ENCODE measurements at regions not wholly inside any gene's neighbourhood (a gene's known extent, or its start where the extent isn't known, plus 50 kb on each side); places are given as distances from the start of the nearest gene placed in this dataset.

DNA sequence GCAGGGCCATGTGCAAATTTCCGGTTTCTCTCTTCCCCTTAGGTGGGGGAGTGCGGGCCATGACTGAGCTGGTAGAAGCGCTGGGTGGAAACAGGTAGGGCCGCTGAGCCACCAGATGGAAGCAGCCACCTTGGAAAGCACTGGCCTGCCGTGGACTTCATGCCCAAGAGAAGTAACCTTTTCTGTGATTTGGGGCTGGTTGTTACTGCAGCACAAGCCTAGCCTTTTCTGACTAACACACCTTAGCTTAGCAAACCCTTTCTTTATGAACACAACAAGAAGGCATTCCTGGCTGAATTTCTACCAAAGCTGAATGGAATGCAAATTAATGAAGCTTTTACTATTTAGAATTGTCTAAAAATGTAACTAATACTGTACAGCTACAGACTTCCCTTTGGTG lies 149.6 kb upstream of the UBE2E1 start:
- Histone ChIP-seq H3K27me3 (ENCODE audit: insufficient read depth, low read length) (no peaks in the 10 kb centered on the region), H3K27ac (ENCODE audit: low read depth, low read length) (no peak overlapping the region), H4K20me1 (ENCODE audit: insufficient read depth, low read length) (no peaks in the 10 kb centered on the region), H3K9me3 (ENCODE audit: low read depth, low read length) (no peaks in the 10 kb centered on the region), H3K4me2 (ENCODE audit: insufficient read depth, low read length) (no peak overlapping the region), H2AFZ (ENCODE audit: low read length) (no peak overlapping the region), H3K79me2 (ENCODE audit: insufficient read depth, low read length) (no peaks in the 10 kb centered on the region), H3K36me3 (ENCODE audit: insufficient read depth, low read length) (no peaks in the 10 kb centered on the region), H3K4me3 (ENCODE audit: insufficient read depth, low read length) (no peak overlapping the region), H3K4me1 (ENCODE audit: insufficient read depth, low read length) (peaks cover under 1% of the 10 kb centered on the region)
- TF ChIP-seq, protein P1, sequence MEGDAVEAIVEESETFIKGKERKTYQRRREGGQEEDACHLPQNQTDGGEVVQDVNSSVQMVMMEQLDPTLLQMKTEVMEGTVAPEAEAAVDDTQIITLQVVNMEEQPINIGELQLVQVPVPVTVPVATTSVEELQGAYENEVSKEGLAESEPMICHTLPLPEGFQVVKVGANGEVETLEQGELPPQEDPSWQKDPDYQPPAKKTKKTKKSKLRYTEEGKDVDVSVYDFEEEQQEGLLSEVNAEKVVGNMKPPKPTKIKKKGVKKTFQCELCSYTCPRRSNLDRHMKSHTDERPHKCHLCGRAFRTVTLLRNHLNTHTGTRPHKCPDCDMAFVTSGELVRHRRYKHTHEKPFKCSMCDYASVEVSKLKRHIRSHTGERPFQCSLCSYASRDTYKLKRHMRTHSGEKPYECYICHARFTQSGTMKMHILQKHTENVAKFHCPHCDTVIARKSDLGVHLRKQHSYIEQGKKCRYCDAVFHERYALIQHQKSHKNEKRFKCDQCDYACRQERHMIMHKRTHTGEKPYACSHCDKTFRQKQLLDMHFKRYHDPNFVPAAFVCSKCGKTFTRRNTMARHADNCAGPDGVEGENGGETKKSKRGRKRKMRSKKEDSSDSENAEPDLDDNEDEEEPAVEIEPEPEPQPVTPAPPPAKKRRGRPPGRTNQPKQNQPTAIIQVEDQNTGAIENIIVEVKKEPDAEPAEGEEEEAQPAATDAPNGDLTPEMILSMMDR (IDR thresholded peaks at IDR 0.05; ENCODE audit: extremely low read depth, low read depth, low read length), result no peak
- no peak for DNase-seq (ENCODE audit: insufficient read length, low spot score, missing footprints)

DNA sequence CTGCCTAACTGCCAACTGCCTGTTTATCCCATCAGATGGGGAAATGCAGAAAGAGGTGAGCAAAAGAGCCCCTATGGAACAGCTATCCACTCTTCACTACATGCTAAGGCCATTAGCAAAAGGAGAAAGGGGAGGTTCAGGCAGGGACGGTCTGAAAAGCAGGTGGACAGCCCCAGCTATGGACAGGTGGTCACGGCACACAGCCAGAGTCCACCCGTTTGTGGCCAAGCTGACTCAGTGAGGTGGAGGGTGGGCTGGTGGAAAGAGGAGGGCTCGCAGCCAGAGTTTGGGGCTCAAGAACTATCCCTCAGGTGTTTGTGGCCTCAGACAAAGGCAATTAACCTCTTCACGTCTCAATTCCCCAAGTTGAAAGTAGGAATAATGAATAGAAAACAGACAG lies 148.9 kb upstream of the UBE2E1 start:
- TF ChIP-seq, protein P1 (IDR thresholded peaks at IDR 0.05; ENCODE audit: extremely low read depth, low read depth, low read length), result no peak
- H2AFZ ChIP-seq (ENCODE audit: low read length), result no peak overlapping the region
- H3K27me3 ChIP-seq (ENCODE audit: insufficient read depth, low read length), result no peaks in the 10 kb centered on the region
- H3K4me1 ChIP-seq (ENCODE audit: insufficient read depth, low read length), result no peaks in the 10 kb centered on the region
- no peaks in the 10 kb centered on the region for H4K20me1 ChIP-seq (ENCODE audit: insufficient read depth, low read length)
- H3K79me2 ChIP-seq (ENCODE audit: insufficient read depth, low read length), result no peaks in the 10 kb centered on the region
- no peaks in the 10 kb centered on the region for H3K9me3 ChIP-seq (ENCODE audit: low read depth, low read length)
- no peaks in the 10 kb centered on the region for H3K36me3 ChIP-seq (ENCODE audit: insufficient read depth, low read length)
- H3K27ac ChIP-seq (ENCODE audit: low read depth, low read length), result no peak overlapping the region
- no peak overlapping the region for H3K4me3 ChIP-seq (ENCODE audit: insufficient read depth, low read length)
- DNase-seq (ENCODE audit: insufficient read length, low spot score, missing footprints), result no peak
- H3K4me2 ChIP-seq (ENCODE audit: insufficient read depth, low read length), result no peak overlapping the region

DNA sequence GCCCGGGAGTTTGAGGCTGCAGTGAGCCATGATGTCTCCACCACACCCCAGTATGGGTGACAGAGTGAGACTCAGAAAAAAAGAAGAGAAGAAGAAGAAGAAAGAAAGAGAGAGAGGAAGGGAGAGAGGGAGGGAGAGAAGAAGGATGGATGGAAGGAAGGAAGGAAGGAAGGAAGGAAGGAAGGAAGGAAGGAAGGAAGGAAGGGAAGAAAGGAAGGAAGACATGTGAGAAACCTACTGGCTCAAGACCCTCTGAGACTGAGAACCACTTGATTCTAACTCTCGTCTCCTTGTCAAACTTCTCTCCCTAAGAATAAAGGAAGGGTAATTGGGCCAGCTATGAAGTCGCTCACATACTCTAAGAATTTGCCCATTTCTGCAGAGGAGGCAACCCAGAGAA lies 148.1 kb upstream of the UBE2E1 start:
- H3K79me2 ChIP-seq (ENCODE audit: insufficient read depth, low read length), result no peaks in the 10 kb centered on the region
- H4K20me1 ChIP-seq (ENCODE audit: insufficient read depth, low read length), result no peaks in the 10 kb centered on the region
- no peak overlapping the region for H3K4me3 ChIP-seq (ENCODE audit: insufficient read depth, low read length)
- H3K4me1 ChIP-seq (ENCODE audit: insufficient read depth, low read length), result no peaks in the 10 kb centered on the region
- H2AFZ ChIP-seq (ENCODE audit: low read length), result no peak overlapping the region
- TF ChIP-seq, protein P1 (IDR thresholded peaks at IDR 0.05; ENCODE audit: extremely low read depth, low read depth, low read length), result no peak
- H3K4me2 ChIP-seq (ENCODE audit: insufficient read depth, low read length), result no peak overlapping the region
- DNase-seq (ENCODE audit: insufficient read length, low spot score, missing footprints), result no peak
- no peaks in the 10 kb centered on the region for H3K36me3 ChIP-seq (ENCODE audit: insufficient read depth, low read length)
- H3K27me3 ChIP-seq (ENCODE audit: insufficient read depth, low read length), result no peaks in the 10 kb centered on the region
- no peak overlapping the region for H3K27ac ChIP-seq (ENCODE audit: low read depth, low read length)
- no peaks in the 10 kb centered on the region for H3K9me3 ChIP-seq (ENCODE audit: low read depth, low read length)

DNA sequence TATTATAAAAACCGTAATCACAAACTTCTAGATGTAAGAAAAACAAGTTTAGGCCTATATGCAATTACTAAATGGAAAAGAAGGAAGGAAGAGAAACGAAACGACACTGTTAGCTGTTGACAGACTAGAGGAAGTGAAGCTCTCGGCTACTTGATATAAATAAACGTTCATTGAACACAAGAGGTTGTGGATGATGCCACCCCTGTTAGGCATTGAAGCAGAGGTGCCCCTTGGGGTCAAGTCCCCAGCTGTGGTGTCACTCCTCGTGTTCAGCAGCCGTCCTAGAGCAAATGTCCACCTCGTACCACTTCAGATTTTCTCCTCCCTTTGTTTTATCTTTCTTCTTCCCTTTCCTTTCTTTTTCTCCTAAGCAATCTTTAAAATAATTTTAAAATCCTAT lies 146.5 kb upstream of the UBE2E1 start:
- Histone ChIP-seq H3K36me3 (ENCODE audit: insufficient read depth, low read length) (no peaks in the 10 kb centered on the region), H4K20me1 (ENCODE audit: insufficient read depth, low read length) (no peaks in the 10 kb centered on the region), H3K4me2 (ENCODE audit: insufficient read depth, low read length) (no peak overlapping the region), H3K4me1 (ENCODE audit: insufficient read depth, low read length) (peaks cover 6% of the 10 kb centered on the region), H3K27ac (ENCODE audit: low read depth, low read length) (no peak overlapping the region), H3K27me3 (ENCODE audit: insufficient read depth, low read length) (no peaks in the 10 kb centered on the region), H3K4me3 (ENCODE audit: insufficient read depth, low read length) (no peak overlapping the region), H3K9me3 (ENCODE audit: low read depth, low read length) (no peaks in the 10 kb centered on the region), H2AFZ (ENCODE audit: low read length) (no peak overlapping the region), H3K79me2 (ENCODE audit: insufficient read depth, low read length) (no peaks in the 10 kb centered on the region)
- DNase-seq (ENCODE audit: insufficient read length, low spot score, missing footprints), result no peak
- TF ChIP-seq, protein P1 (IDR thresholded peaks at IDR 0.05; ENCODE audit: extremely low read depth, low read depth, low read length), result no peak

Measured in osteoblast (primary cell).